HEK293 (cell line): ENCODE measurements at regions not wholly inside any gene's neighbourhood (a gene's known extent, or its start where the extent isn't known, plus 50 kb on each side); places are given as distances from the start of the nearest gene placed in this dataset.

Source experiments
- CTCF ChIA-PET: fragments of 350-600 bp; formaldehyde crosslinking; extraction: SDS; loops from one replicate; lab custom pipeline; 2021; ENCODE audit warnings: antibody characterized with exemption; lab: Yijun Ruan, JAX
- POLR2A ChIA-PET: fragments of 300-600 bp; formaldehyde crosslinking; extraction: SDS; loops from one replicate; lab custom pipeline; 2020; ENCODE audit warnings: antibody characterized with exemption, inconsistent platforms; lab: Yijun Ruan, JAX
- H3K27ac ChIP-seq: fragments of 200-500 bp; sonication (Bioruptor generic); 2 replicates; pipeline ENCODE4 v1.5.1; 2014; ENCODE audit warnings: low read depth, low read length, control low read depth, inconsistent platforms; ENCODE audit errors: extremely low read depth
- H3K36me3 ChIP-seq, 2 experiments: fragments of 200-500 bp in 1 of 2; sonication (Bioruptor generic) in 1 of 2; 1 replicate in 1 of 2; 2 replicates in 1 of 2; pipeline ENCODE4 v1.5.1; 2014 to 2017; ENCODE audit warnings: inconsistent platforms in 2 of 2, low read length in 2 of 2; ENCODE audit not compliant: control insufficient read depth in 2 of 2, insufficient read depth in 1 of 2
- H3K4me1 ChIP-seq: fragments of 200-500 bp; sonication (Bioruptor generic); 2 replicates; pipeline ENCODE4 v1.5.1; 2014; ENCODE audit warnings: mild to moderate bottlenecking, low read length, inconsistent platforms; ENCODE audit not compliant: control insufficient read depth, insufficient read depth
- H3K4me3 ChIP-seq: 2 replicates; pipeline ENCODE4 v1.5.1; 2011; ENCODE audit warnings: low read depth, mild to moderate bottlenecking, control low read depth, low read length, moderate library complexity
- H3K9me3 ChIP-seq: fragments of 200-500 bp; sonication (Bioruptor generic); 2 replicates; pipeline ENCODE4 v1.5.1; 2014; ENCODE audit warnings: low read depth, low read length, inconsistent platforms; ENCODE audit not compliant: control insufficient read depth, insufficient read depth
- IKZF3 ChIP-seq: fragments of 450-650 bp; IDR thresholded peaks from 2 replicates; pipeline ENCODE4 v1.5.0; 2018; ENCODE audit warnings: missing biosample characterization, mild to moderate bottlenecking, missing genetic modification characterization, moderate library complexity
- KLF8 ChIP-seq: fragments of 450-650 bp; formaldehyde crosslinking; IDR thresholded peaks from 2 replicates; pipeline ENCODE4 v1.5.1; 2016; ENCODE audit warnings: missing biosample characterization, missing genetic modification characterization
- MEIS1 ChIP-seq: sonication (generic); formaldehyde crosslinking; IDR thresholded peaks from 2 replicates; pipeline ENCODE4 v1.8.1; 2022; ENCODE audit warnings: missing genetic modification reagents, mild to moderate bottlenecking, borderline replicate concordance
- MYNN ChIP-seq: fragments of 450-650 bp; formaldehyde crosslinking; IDR thresholded peaks from 2 replicates; pipeline ENCODE4 v1.5.1; 2016; ENCODE audit warnings: missing biosample characterization, missing genetic modification characterization, borderline replicate concordance
- MZF1 ChIP-seq: fragments of 450-650 bp; formaldehyde crosslinking; IDR thresholded peaks from 2 replicates; pipeline ENCODE4 v1.5.1; 2017; ENCODE audit warnings: missing biosample characterization, missing genetic modification characterization, borderline replicate concordance
- PRDM1 ChIP-seq: fragments of 450-650 bp; formaldehyde crosslinking; IDR thresholded peaks from 2 replicates; pipeline ENCODE4; 2016; ENCODE audit warnings: missing biosample characterization, missing genetic modification characterization
- SCRT2 ChIP-seq: fragments of 450-650 bp; formaldehyde crosslinking; IDR thresholded peaks from 2 replicates; pipeline ENCODE4 v1.5.1; 2016; ENCODE audit warnings: missing biosample characterization, missing genetic modification characterization
- SP2 ChIP-seq: fragments of 450-650 bp; formaldehyde crosslinking; IDR thresholded peaks from 2 replicates; pipeline ENCODE4 v1.5.1; 2016; ENCODE audit warnings: missing biosample characterization, missing genetic modification characterization
- ZEB2 ChIP-seq: fragments of 450-650 bp; formaldehyde crosslinking; IDR thresholded peaks from 2 replicates; pipeline ENCODE4 v1.5.1; 2016; ENCODE audit warnings: missing biosample characterization, missing genetic modification characterization
- ZFP37 ChIP-seq: fragments of 450-650 bp; formaldehyde crosslinking; IDR thresholded peaks from 2 replicates; pipeline ENCODE4 v1.5.1; 2016; ENCODE audit warnings: missing biosample characterization, missing genetic modification characterization
- ZNF112 ChIP-seq: fragments of 450-650 bp; formaldehyde crosslinking; IDR thresholded peaks from 2 replicates; pipeline ENCODE4 v1.5.0; 2017; ENCODE audit warnings: missing biosample characterization, missing genetic modification characterization
- ZNF2 ChIP-seq: fragments of 450-650 bp; formaldehyde crosslinking; IDR thresholded peaks from 2 replicates; pipeline ENCODE4 v1.5.1; 2016; ENCODE audit warnings: missing biosample characterization, missing genetic modification characterization
- ZNF248 ChIP-seq: fragments of 450-650 bp; formaldehyde crosslinking; IDR thresholded peaks from 2 replicates; pipeline ENCODE4 v1.5.1; 2017; ENCODE audit warnings: missing biosample characterization, missing genetic modification characterization
- ZNF341 ChIP-seq: fragments of 450-650 bp; formaldehyde crosslinking; IDR thresholded peaks from 2 replicates; pipeline ENCODE4; 2016; ENCODE audit warnings: low read depth, missing biosample characterization, missing genetic modification characterization
- ZNF350 ChIP-seq: fragments of 450-650 bp; formaldehyde crosslinking; IDR thresholded peaks from 2 replicates; pipeline ENCODE4 v1.5.0; 2017; ENCODE audit warnings: missing biosample characterization, mild to moderate bottlenecking, missing genetic modification characterization
- ZNF416 ChIP-seq: fragments of 450-650 bp; formaldehyde crosslinking; IDR thresholded peaks from 2 replicates; pipeline ENCODE4 v1.5.1; 2016; ENCODE audit warnings: missing biosample characterization, missing genetic modification characterization
- ZNF426 ChIP-seq: fragments of 450-650 bp; formaldehyde crosslinking; IDR thresholded peaks from 2 replicates; pipeline ENCODE4 v1.5.1; 2017; ENCODE audit warnings: missing biosample characterization, missing genetic modification characterization, mild to moderate bottlenecking, inconsistent platforms, moderate library complexity
- ZNF473 ChIP-seq: fragments of 450-650 bp; formaldehyde crosslinking; IDR thresholded peaks from 2 replicates; pipeline ENCODE4 v1.5.1; 2017; ENCODE audit warnings: missing biosample characterization, missing genetic modification characterization
- ZNF501 ChIP-seq: fragments of 450-650 bp; formaldehyde crosslinking; IDR thresholded peaks from 2 replicates; pipeline ENCODE4 v1.5.1; 2016; ENCODE audit warnings: missing biosample characterization, missing genetic modification characterization
- ZNF626 ChIP-seq: fragments of 450-650 bp; sonication (Bioruptor Pico); formaldehyde crosslinking; IDR thresholded peaks from 2 replicates; pipeline ENCODE4 v1.5.1; 2018; ENCODE audit warnings: missing biosample characterization, missing genetic modification characterization, inconsistent platforms
- ZNF660 ChIP-seq: fragments of 450-650 bp; IDR thresholded peaks from 2 replicates; pipeline ENCODE4 v1.5.1; 2018; ENCODE audit warnings: missing biosample characterization, mild to moderate bottlenecking, missing genetic modification characterization
- ZNF664 ChIP-seq: fragments of 450-650 bp; formaldehyde crosslinking; IDR thresholded peaks from 2 replicates; pipeline ENCODE4 v1.5.1; 2016; ENCODE audit warnings: missing biosample characterization, missing genetic modification characterization
- ZNF777 ChIP-seq: fragments of 450-650 bp; formaldehyde crosslinking; IDR thresholded peaks from 2 replicates; pipeline ENCODE4 v1.5.1; 2017; ENCODE audit warnings: missing biosample characterization, missing genetic modification characterization, borderline replicate concordance
- ZNF791 ChIP-seq: fragments of 450-650 bp; formaldehyde crosslinking; IDR thresholded peaks from 2 replicates; pipeline ENCODE4 v1.5.1; 2016; ENCODE audit warnings: missing biosample characterization, missing genetic modification characterization
- ZSCAN16 ChIP-seq: fragments of 450-650 bp; formaldehyde crosslinking; IDR thresholded peaks from 2 replicates; pipeline ENCODE4 v1.5.1; 2016; ENCODE audit warnings: missing biosample characterization, missing genetic modification characterization
- TF ChIP-seq, protein P1 (sequence below): fragments of 450-650 bp; IDR thresholded peaks from 2 replicates; pipeline ENCODE4 v1.5.1; 2018; ENCODE audit warnings: missing biosample characterization, mild to moderate bottlenecking, missing genetic modification characterization
- TF ChIP-seq, protein P2 (sequence below): fragments of 450-650 bp; formaldehyde crosslinking; IDR thresholded peaks from 2 replicates; pipeline ENCODE4 v1.5.1; 2016; ENCODE audit warnings: missing biosample characterization, missing genetic modification characterization
- TF ChIP-seq, protein P3 (sequence below): fragments of 450-650 bp; formaldehyde crosslinking; IDR thresholded peaks from 2 replicates; pipeline ENCODE4 v1.5.1; 2016; ENCODE audit warnings: missing biosample characterization, missing genetic modification characterization
- TF ChIP-seq, protein P4 (sequence below): fragments of 450-650 bp; formaldehyde crosslinking; IDR thresholded peaks from 2 replicates; pipeline ENCODE4 v1.5.1; 2016; ENCODE audit warnings: missing biosample characterization, missing genetic modification characterization

DNA sequence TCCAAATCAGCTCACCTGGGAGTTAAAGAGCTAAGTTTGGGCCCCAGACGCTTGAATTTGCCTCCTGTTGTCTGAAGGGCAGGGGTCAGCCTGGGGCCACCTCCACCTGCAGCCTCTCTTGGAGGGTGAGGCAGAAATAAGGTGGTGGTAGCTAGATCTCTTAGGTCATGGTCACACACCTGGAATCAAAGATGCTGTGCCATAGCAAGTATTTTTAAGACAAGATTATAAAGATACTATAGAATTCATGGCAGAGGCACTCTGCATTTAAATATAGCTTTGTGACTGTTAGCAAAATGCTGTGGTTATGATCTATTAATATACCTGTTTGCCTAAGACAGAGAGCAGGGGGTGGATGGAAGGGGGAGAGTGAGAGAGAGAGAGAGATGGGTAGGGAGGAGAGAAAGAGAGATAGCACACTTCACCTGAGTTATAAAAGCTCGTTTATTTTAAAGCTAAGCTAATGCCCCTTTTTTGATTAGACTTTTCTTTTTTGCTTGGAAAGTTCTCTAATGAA is 242.7 kb downstream of the TMEM182 start:
- POLR2A ChIA-PET = no interaction called here
- H3K4me3 ChIP-seq = no peak overlapping the region
- H3K9me3 ChIP-seq = no peaks in the 10 kb centered on the region
- CTCF ChIA-PET = interaction anchor here (0.6 to 1.1 kb wide), 2 partner anchors 157 to 554 kb away, joined by 3 to 4 read pairs; no protein-coding TSS in a partner anchor
- TF ChIP-seq, protein P1, sequence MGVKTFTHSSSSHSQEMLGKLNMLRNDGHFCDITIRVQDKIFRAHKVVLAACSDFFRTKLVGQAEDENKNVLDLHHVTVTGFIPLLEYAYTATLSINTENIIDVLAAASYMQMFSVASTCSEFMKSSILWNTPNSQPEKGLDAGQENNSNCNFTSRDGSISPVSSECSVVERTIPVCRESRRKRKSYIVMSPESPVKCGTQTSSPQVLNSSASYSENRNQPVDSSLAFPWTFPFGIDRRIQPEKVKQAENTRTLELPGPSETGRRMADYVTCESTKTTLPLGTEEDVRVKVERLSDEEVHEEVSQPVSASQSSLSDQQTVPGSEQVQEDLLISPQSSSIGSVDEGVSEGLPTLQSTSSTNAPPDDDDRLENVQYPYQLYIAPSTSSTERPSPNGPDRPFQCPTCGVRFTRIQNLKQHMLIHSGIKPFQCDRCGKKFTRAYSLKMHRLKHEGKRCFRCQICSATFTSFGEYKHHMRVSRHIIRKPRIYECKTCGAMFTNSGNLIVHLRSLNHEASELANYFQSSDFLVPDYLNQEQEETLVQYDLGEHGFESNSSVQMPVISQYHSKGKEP (tag by site-specific recombination) = no peak
- TF ChIP-seq ZNF791 (tag by site-specific recombination) (no peak), ZNF112 (no peak)
- no peak overlapping the region for H3K27ac ChIP-seq
- H3K4me1 ChIP-seq = no peaks in the 10 kb centered on the region
- no peaks in the 10 kb centered on the region for H3K36me3 ChIP-seq

DNA sequence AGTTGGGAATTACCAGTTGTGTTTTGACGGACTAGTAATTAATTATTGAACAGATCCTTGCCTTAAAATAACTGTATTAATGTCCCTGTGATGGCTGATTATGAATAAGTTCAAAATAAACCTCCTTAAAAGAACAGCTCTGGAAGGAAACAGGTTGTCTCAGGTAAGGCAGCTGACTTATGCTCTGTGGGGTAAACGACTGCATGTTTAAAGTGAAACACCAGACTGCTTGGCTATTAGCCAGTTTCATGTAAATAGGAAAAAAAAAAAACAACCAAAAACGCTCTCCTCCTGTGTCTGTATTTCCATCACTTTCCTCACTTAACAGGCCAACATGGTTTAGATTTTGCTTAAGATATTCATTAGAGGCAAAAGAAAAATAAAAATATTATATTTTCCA is 243.6 kb downstream of the TMEM182 start:
- Histone ChIP-seq H3K4me1 (no peaks in the 10 kb centered on the region), H3K4me3 (no peak overlapping the region), H3K36me3 (no peaks in the 10 kb centered on the region), H3K9me3 (no peaks in the 10 kb centered on the region), H3K27ac (no peak overlapping the region)
- ChIA-PET POLR2A (no interaction called here), CTCF (interaction anchor here (1.1 kb wide), 1 partner anchor 156 kb away, joined by 4 read pairs; no protein-coding TSS in a partner anchor)
- TF ChIP-seq ZNF426 (tag by site-specific recombination) (no peak), MEIS1 (CRISPR knock-in tag) (no peak), ZFP37 (tag by site-specific recombination) (no peak), MZF1 (tag by site-specific recombination) (no peak), ZNF660 (no peak), ZSCAN16 (no peak), ZNF350 (tag by site-specific recombination) (no peak), ZNF248 (no peak), ZNF501 (tag by site-specific recombination) (no peak)
- TF ChIP-seq, protein P2, sequence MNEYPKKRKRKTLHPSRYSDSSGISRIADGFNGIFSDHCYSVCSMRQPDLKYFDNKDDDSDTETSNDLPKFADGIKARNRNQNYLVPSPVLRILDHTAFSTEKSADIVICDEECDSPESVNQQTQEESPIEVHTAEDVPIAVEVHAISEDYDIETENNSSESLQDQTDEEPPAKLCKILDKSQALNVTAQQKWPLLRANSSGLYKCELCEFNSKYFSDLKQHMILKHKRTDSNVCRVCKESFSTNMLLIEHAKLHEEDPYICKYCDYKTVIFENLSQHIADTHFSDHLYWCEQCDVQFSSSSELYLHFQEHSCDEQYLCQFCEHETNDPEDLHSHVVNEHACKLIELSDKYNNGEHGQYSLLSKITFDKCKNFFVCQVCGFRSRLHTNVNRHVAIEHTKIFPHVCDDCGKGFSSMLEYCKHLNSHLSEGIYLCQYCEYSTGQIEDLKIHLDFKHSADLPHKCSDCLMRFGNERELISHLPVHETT = no peak

DNA sequence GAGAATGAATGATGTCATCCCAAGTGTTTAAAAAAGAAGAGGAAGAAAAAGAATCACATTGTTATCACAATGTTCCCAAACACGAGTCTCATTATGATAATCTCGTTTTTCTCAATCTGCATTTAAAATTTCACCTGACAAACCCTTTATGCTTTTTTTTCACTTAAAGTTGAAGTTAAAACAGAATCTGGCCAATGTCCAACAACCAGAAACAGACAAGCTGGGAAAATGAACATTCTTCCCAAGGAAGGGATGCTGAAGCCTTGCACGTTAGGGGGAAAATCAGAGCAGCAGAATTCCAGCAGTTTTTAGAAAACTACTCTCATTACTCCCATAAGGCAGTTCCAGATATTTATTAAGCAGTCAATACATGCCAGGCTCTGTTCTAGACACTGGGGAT is 245.3 kb downstream of the TMEM182 start:
- no peaks in the 10 kb centered on the region for H3K4me1 ChIP-seq
- H3K36me3 ChIP-seq = no peaks in the 10 kb centered on the region
- ChIA-PET POLR2A (no interaction called here), CTCF (no interaction called here)
- no peaks in the 10 kb centered on the region for H3K9me3 ChIP-seq
- H3K27ac ChIP-seq = no peak overlapping the region
- H3K4me3 ChIP-seq = no peak overlapping the region
- TF ChIP-seq PRDM1 (tag by site-specific recombination) (no peak), ZNF664 (tag by site-specific recombination) (no peak), SCRT2 (tag by site-specific recombination) (no peak), ZNF626 (tag by site-specific recombination) (no peak), MYNN (tag by site-specific recombination) (no peak), ZNF2 (tag by site-specific recombination) (no peak), ZNF416 (tag by site-specific recombination) (no peak), MZF1 (tag by site-specific recombination) (no peak), SP2 (no peak), KLF8 (tag by site-specific recombination) (no peak), ZNF473 (no peak), ZEB2 (tag by site-specific recombination) (no peak), ZNF341 (tag by site-specific recombination) (no peak), ZNF777 (tag by site-specific recombination) (no peak), IKZF3 (no peak)
- TF ChIP-seq, protein P3, sequence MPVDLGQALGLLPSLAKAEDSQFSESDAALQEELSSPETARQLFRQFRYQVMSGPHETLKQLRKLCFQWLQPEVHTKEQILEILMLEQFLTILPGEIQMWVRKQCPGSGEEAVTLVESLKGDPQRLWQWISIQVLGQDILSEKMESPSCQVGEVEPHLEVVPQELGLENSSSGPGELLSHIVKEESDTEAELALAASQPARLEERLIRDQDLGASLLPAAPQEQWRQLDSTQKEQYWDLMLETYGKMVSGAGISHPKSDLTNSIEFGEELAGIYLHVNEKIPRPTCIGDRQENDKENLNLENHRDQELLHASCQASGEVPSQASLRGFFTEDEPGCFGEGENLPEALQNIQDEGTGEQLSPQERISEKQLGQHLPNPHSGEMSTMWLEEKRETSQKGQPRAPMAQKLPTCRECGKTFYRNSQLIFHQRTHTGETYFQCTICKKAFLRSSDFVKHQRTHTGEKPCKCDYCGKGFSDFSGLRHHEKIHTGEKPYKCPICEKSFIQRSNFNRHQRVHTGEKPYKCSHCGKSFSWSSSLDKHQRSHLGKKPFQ = no peak
- TF ChIP-seq, protein P4, sequence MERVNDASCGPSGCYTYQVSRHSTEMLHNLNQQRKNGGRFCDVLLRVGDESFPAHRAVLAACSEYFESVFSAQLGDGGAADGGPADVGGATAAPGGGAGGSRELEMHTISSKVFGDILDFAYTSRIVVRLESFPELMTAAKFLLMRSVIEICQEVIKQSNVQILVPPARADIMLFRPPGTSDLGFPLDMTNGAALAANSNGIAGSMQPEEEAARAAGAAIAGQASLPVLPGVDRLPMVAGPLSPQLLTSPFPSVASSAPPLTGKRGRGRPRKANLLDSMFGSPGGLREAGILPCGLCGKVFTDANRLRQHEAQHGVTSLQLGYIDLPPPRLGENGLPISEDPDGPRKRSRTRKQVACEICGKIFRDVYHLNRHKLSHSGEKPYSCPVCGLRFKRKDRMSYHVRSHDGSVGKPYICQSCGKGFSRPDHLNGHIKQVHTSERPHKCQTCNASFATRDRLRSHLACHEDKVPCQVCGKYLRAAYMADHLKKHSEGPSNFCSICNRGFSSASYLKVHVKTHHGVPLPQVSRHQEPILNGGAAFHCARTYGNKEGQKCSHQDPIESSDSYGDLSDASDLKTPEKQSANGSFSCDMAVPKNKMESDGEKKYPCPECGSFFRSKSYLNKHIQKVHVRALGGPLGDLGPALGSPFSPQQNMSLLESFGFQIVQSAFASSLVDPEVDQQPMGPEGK (tag by site-specific recombination) = no peak
